Bronchial epithelial cell (primary cell): ENCODE measurements at regions not wholly inside any gene's neighbourhood (a gene's known extent, or its start where the extent isn't known, plus 50 kb on each side); places are given as distances from the start of the nearest gene placed in this dataset.

Experiments used
- DNase-seq: peaks from one replicate; pipeline ENCODE4 v3.0.0-alpha.2; 2010; ENCODE audit warnings: low read depth
- FAIRE-seq: peaks from 2 replicates; lab custom pipeline; 2011; peaks lifted over from hg19 to GRCh38; lab: Jason Lieb, UNC
- H3K27me3 ChIP-seq: 2 replicates; pipeline ENCODE4 v1.5.1; 2011; ENCODE audit warnings: low read length; ENCODE audit not compliant: control insufficient read depth, insufficient read depth
- H3K36me3 ChIP-seq: 2 replicates; pipeline ENCODE4 v1.5.1; 2011; ENCODE audit warnings: low read length; ENCODE audit not compliant: control insufficient read depth, insufficient read depth
- H3K4me3 ChIP-seq: 2 replicates; pipeline ENCODE4 v1.5.1; 2011; ENCODE audit warnings: mild to moderate bottlenecking, low read depth, low read length, control low read depth
- TF ChIP-seq, protein P1 (sequence below): IDR thresholded peaks from 2 replicates; pipeline ENCODE4 v1.5.1; 2011; ENCODE audit warnings: mild to moderate bottlenecking, moderate library complexity, low read length, control low read depth, inconsistent platforms; ENCODE audit not compliant: insufficient read depth, severe bottlenecking

DNA sequence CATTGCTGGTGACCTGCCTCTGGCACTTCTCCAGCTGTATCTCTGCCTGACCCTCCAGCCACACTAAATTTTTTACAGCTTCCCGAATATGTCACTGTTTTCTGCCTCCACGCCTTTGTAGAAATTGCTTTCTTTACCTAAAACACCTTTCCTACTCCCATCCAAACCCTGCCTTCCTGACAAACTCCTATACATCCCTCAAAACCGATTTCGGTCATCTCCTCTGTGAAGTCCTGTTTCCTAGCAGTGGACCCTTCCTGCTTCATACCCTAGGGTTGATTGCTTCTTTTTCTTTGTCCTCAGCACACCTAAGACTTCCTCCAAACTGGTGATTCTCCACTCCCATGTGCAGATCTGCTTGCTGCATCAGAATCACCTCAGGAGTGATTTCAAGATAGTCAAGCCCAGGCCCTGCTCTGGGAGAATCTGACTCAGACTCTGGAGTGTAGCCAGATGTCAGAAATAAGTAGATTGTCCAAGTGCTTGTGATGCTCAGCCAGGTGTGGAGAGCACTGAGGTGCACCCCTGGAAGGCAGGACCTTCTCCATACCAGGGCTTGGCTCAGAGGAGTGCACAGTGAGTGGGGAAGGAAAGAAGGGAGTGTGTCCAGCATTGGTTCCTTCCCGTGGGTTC lies 184.2 kb downstream of the COPRS start:
- TF ChIP-seq, protein P1, sequence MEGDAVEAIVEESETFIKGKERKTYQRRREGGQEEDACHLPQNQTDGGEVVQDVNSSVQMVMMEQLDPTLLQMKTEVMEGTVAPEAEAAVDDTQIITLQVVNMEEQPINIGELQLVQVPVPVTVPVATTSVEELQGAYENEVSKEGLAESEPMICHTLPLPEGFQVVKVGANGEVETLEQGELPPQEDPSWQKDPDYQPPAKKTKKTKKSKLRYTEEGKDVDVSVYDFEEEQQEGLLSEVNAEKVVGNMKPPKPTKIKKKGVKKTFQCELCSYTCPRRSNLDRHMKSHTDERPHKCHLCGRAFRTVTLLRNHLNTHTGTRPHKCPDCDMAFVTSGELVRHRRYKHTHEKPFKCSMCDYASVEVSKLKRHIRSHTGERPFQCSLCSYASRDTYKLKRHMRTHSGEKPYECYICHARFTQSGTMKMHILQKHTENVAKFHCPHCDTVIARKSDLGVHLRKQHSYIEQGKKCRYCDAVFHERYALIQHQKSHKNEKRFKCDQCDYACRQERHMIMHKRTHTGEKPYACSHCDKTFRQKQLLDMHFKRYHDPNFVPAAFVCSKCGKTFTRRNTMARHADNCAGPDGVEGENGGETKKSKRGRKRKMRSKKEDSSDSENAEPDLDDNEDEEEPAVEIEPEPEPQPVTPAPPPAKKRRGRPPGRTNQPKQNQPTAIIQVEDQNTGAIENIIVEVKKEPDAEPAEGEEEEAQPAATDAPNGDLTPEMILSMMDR: no peak
- Histone ChIP-seq H3K36me3 (no peaks in the 10 kb centered on the region), H3K27me3 (no peaks in the 10 kb centered on the region), H3K4me3 (no peak overlapping the region)
- peak; percentile 50 for FAIRE-seq
- DNase-seq: peak; percentile 89

DNA sequence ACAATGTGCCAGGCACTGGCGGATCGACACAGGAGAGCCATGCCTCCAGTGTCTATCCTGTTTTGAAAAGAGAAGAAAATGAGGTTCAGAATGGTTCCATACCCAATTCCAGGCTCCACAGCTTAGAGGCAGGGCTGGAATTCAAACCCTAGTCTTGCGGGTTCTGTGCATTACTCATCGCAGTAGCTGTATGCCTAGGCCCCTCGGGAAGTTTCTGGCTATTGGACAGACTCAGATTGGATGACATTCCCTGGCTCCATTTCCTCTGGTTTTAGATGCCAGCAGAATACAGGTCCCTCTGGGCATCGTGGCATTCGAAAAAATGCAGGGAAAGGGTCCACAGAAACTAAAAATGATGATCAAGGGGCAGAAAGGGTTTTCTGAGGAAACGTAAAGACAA lies 184.7 kb downstream of the COPRS start:
- H3K36me3 ChIP-seq: no peaks in the 10 kb centered on the region
- DNase-seq (peak; percentile 34), FAIRE-seq (no peak)

DNA sequence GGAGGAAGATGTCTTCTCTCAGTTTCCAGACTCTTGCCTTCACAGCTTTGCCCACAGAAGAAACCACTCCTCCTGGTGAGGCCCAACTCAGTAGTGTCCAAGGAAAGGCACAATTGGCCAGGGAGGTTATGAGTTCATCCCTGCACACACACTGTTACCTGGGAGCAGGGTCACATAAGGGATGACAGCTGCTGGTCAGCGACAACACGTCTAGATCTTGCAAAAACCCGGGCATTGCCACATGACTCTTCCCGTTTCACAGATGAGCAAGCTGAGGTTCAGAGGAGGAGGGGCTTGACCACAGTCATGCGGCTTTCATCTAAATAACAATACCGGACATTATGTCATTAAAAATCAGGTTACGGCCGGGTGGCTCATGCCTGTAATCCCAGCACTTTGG lies 186.0 kb downstream of the COPRS start:
- TF ChIP-seq, protein P1: no peak
- Histone ChIP-seq H3K36me3 (no peaks in the 10 kb centered on the region), H3K27me3 (no peaks in the 10 kb centered on the region), H3K4me3 (no peak overlapping the region)
- FAIRE-seq: no peak
- no peak for DNase-seq

More for the DNA sequence above, 184.7 kb downstream of the COPRS start:
- TF ChIP-seq, protein P1: no peak
- H3K4me3 ChIP-seq: no peak overlapping the region
- H3K27me3 ChIP-seq: no peaks in the 10 kb centered on the region

DNA sequence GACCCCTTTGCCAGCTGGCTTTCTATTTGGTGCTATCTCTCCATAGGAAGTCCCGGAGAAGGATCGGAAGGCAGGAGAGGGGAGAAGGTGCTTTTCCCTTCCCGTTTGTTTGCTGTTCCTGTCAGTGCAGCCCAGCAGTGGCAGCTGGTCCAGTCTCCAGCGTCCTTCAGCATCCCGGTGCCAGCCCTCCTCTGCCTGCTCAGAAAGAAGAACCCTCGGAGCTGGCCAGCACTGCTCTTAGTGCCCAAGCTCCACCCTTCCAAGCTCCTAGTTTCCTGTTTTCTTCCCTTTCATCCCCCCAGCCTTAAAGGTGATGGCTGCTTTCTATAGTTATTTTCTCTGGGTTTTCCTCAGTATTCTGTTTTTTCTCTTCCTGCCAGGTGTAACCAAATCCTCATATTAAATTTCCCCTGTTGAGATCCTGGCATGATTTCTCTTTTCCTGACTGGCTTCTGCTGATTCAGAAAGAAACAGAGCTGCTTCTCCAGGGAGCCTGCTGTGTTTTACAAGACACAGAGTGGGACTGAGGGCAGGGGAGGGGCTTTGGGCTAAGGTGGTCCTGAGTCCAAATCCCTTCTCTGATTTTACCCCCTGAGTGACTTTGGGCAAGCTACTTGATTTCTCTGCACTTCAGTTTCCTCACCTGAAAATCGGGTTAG lies 186.8 kb downstream of the COPRS start:
- Histone ChIP-seq H3K4me3 (no peak overlapping the region), H3K36me3 (no peaks in the 10 kb centered on the region), H3K27me3 (no peaks in the 10 kb centered on the region)
- DNase-seq (no peak), FAIRE-seq (no peak)
- TF ChIP-seq, protein P1: no peak

- TF ChIP-seq, protein P1: no peak
- FAIRE-seq (no peak), DNase-seq (no peak)
- Histone ChIP-seq H3K27me3 (no peaks in the 10 kb centered on the region), H3K36me3 (no peaks in the 10 kb centered on the region), H3K4me3 (no peak overlapping the region)
These were observed 195.5 kb downstream of the COPRS start for GRCh38 chr17:31663576-31663975.
